ENCODE measurements at regions not wholly inside any gene's neighbourhood (a gene's known extent, or its start where the extent isn't known, plus 50 kb on each side); places are given as distances from the start of the nearest gene placed in this dataset.

- H3K27ac ChIP-seq (ENCODE audit: low read length): no peak overlapping the region
- H3K9me3 ChIP-seq (replicated peaks; ENCODE audit: insufficient read depth, low read length): no peaks in the 10 kb centered on the region
Measured at GRCh38 chr15:47523681-47524475, 193.4 kb upstream of the SEMA6D start.

GRCh38 chr15:47529241-47529640 is 188.1 kb upstream of the SEMA6D start:
- Histone ChIP-seq H3K4me1 (ENCODE audit: low read length) (no peaks in the 10 kb centered on the region), H3K27me3 (replicated peaks; ENCODE audit: insufficient read depth, low read length) (no peaks in the 10 kb centered on the region), H3K4me3 (ENCODE audit: low read length) (no peak overlapping the region), H3K27ac (ENCODE audit: low read length) (no peak overlapping the region), H3F3A (ENCODE audit: insufficient read depth, low read length) (no peaks in the 10 kb centered on the region), H3K9ac (ENCODE audit: low read length) (no peak overlapping the region), H3K36me3 (replicated peaks; ENCODE audit: insufficient read depth, low read length) (no peaks in the 10 kb centered on the region), H3K9me2 (replicated peaks; ENCODE audit: insufficient read depth, low read length) (no peaks in the 10 kb centered on the region), H2AFZ (ENCODE audit: low read length) (no peak overlapping the region), H3K79me2 (ENCODE audit: low read length) (no peaks in the 10 kb centered on the region), H4K20me1 (ENCODE audit: insufficient read depth, low read length) (no peaks in the 10 kb centered on the region), H3K4me2 (ENCODE audit: low read depth, low read length) (no peak overlapping the region), H3K9me3 (replicated peaks; ENCODE audit: insufficient read depth, low read length) (no peaks in the 10 kb centered on the region)
- TF ChIP-seq, protein P1, sequence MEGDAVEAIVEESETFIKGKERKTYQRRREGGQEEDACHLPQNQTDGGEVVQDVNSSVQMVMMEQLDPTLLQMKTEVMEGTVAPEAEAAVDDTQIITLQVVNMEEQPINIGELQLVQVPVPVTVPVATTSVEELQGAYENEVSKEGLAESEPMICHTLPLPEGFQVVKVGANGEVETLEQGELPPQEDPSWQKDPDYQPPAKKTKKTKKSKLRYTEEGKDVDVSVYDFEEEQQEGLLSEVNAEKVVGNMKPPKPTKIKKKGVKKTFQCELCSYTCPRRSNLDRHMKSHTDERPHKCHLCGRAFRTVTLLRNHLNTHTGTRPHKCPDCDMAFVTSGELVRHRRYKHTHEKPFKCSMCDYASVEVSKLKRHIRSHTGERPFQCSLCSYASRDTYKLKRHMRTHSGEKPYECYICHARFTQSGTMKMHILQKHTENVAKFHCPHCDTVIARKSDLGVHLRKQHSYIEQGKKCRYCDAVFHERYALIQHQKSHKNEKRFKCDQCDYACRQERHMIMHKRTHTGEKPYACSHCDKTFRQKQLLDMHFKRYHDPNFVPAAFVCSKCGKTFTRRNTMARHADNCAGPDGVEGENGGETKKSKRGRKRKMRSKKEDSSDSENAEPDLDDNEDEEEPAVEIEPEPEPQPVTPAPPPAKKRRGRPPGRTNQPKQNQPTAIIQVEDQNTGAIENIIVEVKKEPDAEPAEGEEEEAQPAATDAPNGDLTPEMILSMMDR (IDR thresholded peaks at IDR 0.05; ENCODE audit: low read length): no peak
- no peak for TF ChIP-seq EZH2 (optimal IDR thresholded peaks at IDR 0.05; ENCODE audit: low read depth, low read length)
- TF ChIP-seq EZH2phosphoT487 (IDR thresholded peaks at IDR 0.05; ENCODE audit: low read length): no peak
- no peak for DNase-seq

More at GRCh38 chr15:47523681-47524475, 193.4 kb upstream of the SEMA6D start:
- H3K4me1 ChIP-seq (ENCODE audit: low read length): no peaks in the 10 kb centered on the region
- H3K9ac ChIP-seq (ENCODE audit: low read length): no peak overlapping the region
- no peaks in the 10 kb centered on the region for H4K20me1 ChIP-seq (ENCODE audit: insufficient read depth, low read length)
- DNase-seq: no peak
- no peak overlapping the region for H3K4me3 ChIP-seq (ENCODE audit: low read length)
- H3F3A ChIP-seq (ENCODE audit: insufficient read depth, low read length): no peaks in the 10 kb centered on the region
- no peak overlapping the region for H3K4me2 ChIP-seq (ENCODE audit: low read depth, low read length)
- H3K79me2 ChIP-seq (ENCODE audit: low read length): no peaks in the 10 kb centered on the region
- H2AFZ ChIP-seq (ENCODE audit: low read length): no peak overlapping the region
- TF ChIP-seq EZH2phosphoT487 (IDR thresholded peaks at IDR 0.05; ENCODE audit: low read length) (no peak), EZH2 (optimal IDR thresholded peaks at IDR 0.05; ENCODE audit: low read depth, low read length) (no peak)
- TF ChIP-seq, protein P1 (IDR thresholded peaks at IDR 0.05; ENCODE audit: low read length): no peak
- no peaks in the 10 kb centered on the region for H3K36me3 ChIP-seq (replicated peaks; ENCODE audit: insufficient read depth, low read length)
- H3K9me2 ChIP-seq (replicated peaks; ENCODE audit: insufficient read depth, low read length): no peaks in the 10 kb centered on the region
- H3K27me3 ChIP-seq (replicated peaks; ENCODE audit: insufficient read depth, low read length): no peaks in the 10 kb centered on the region

DNA sequence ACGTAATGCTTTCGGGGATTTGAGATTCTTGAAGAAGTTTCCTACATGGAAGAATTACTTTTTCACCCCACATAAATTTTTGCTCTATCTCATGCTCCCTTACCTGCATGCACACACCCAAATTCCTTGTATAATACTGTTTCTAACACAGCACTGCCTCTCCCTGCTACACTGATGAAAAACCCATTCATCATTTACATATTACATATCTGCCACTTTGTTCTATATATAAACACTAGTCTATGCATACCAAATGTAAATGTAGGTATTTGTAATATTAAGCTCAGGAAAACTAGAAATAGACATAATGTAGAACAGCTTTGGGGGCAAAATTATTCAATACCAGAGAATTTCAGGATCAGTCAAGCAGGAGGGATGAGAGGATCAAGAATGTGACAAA is 182.6 kb upstream of the SEMA6D start:
- no peak for TF ChIP-seq EZH2phosphoT487 (IDR thresholded peaks at IDR 0.05; ENCODE audit: low read length)
- TF ChIP-seq EZH2 (optimal IDR thresholded peaks at IDR 0.05; ENCODE audit: low read depth, low read length): no peak
- TF ChIP-seq, protein P1 (IDR thresholded peaks at IDR 0.05; ENCODE audit: low read length): no peak
- no peak overlapping the region for H3K4me3 ChIP-seq (ENCODE audit: low read length)
- H3K27me3 ChIP-seq (replicated peaks; ENCODE audit: insufficient read depth, low read length): no peaks in the 10 kb centered on the region
- no peaks in the 10 kb centered on the region for H3K36me3 ChIP-seq (replicated peaks; ENCODE audit: insufficient read depth, low read length)
- H4K20me1 ChIP-seq (ENCODE audit: insufficient read depth, low read length): no peaks in the 10 kb centered on the region
- H3K4me1 ChIP-seq (ENCODE audit: low read length): no peaks in the 10 kb centered on the region
- DNase-seq: no peak
- no peak overlapping the region for H3K4me2 ChIP-seq (ENCODE audit: low read depth, low read length)
- no peak overlapping the region for H3K9ac ChIP-seq (ENCODE audit: low read length)
- H3K9me3 ChIP-seq (replicated peaks; ENCODE audit: insufficient read depth, low read length): no peaks in the 10 kb centered on the region
- H3K79me2 ChIP-seq (ENCODE audit: low read length): no peaks in the 10 kb centered on the region
- H3K27ac ChIP-seq (ENCODE audit: low read length): no peak overlapping the region
- H2AFZ ChIP-seq (ENCODE audit: low read length): no peak overlapping the region
- H3K9me2 ChIP-seq (replicated peaks; ENCODE audit: insufficient read depth, low read length): no peaks in the 10 kb centered on the region
- H3F3A ChIP-seq (ENCODE audit: insufficient read depth, low read length): no peaks in the 10 kb centered on the region

Measured in MM.1S (cell line).